Duodenal mucosa (tissue), 2 donors: ENCODE measurements at regions not wholly inside any gene's neighbourhood (a gene's known extent, or its start where the extent isn't known, plus 50 kb on each side); places are given as distances from the start of the nearest gene placed in this dataset.
"Not testable (repeated sequence)": the region's sequence is repeated elsewhere in the genome, so short reads cannot be mapped to it uniquely, and the experiment has no call there.

Experiments used
- H3K27ac ChIP-seq: one replicate; pipeline ENCODE4 v1.7.0; 2013; ENCODE audit warnings: low read depth, low read length
- H3K27me3 ChIP-seq, 2 donors: one replicate each; pipeline ENCODE4 v1.7.0; 2013; ENCODE audit warnings: low read length in 2 of 2, control low read depth in 1 of 2; ENCODE audit not compliant: insufficient read depth in 2 of 2, control insufficient read depth in 1 of 2
- H3K36me3 ChIP-seq, 2 donors: one replicate each; pipeline ENCODE4 v1.7.0; 2013; ENCODE audit warnings: low read length in 2 of 2, control low read depth in 1 of 2; ENCODE audit not compliant: insufficient read depth in 2 of 2, control insufficient read depth in 1 of 2
- H3K4me1 ChIP-seq, 2 donors: one replicate each; pipeline ENCODE4 v1.7.0; 2013; ENCODE audit warnings: low read length in 2 of 2, control low read depth in 1 of 2; ENCODE audit not compliant: insufficient read depth in 2 of 2, control insufficient read depth in 1 of 2
- H3K4me3 ChIP-seq, 2 donors: one replicate each; pipeline ENCODE4 v1.7.0; 2013; ENCODE audit warnings: low read length in 2 of 2, low read depth in 1 of 2
- H3K9ac ChIP-seq, 2 donors: one replicate each; pipeline ENCODE4 v1.7.0; 2013; ENCODE audit warnings: low read length in 2 of 2, low read depth in 1 of 2
- H3K9me3 ChIP-seq, 2 donors: one replicate each; pipeline ENCODE4 v1.7.0; 2013; ENCODE audit warnings: low read length in 2 of 2, control low read depth in 1 of 2; ENCODE audit not compliant: control insufficient read depth in 1 of 2

DNA sequence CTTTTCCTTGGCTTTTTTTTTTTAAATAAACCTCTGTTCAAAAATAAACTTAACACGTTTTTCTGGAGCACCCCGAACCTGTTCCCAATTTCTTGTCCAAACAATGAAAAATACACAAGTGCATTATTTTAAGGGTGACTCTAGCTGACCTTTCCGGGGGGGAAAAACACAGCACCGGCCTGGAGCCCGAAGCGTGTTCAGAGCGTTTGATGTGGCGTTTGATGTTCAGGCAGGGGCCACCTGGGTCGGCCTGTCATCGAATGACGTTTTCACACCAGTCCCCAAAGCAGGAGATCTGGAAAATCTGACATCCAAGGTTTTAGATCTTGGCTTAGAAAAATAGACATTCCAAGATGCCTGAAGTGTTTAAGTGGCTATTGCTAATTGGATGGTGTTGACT, 282.1 kb downstream of the SHOX start:
- H3K9me3 ChIP-seq = peaks cover 3 to 8% of the 10 kb centered on the region in 2 donors
- no peaks in the 10 kb centered on the region for H3K36me3 ChIP-seq
- H3K27ac ChIP-seq = no peak overlapping the region
- H3K27me3 ChIP-seq = no peaks in the 10 kb centered on the region
- H3K4me1 ChIP-seq = no peaks in the 10 kb centered on the region
- H3K9ac ChIP-seq = no peak overlapping the region
- no peak overlapping the region for H3K4me3 ChIP-seq

GRCh38 chrX:909068-909467, 278.5 kb downstream of the SHOX start:
- H3K36me3 ChIP-seq, H3K4me1 ChIP-seq, H3K27me3 ChIP-seq, H3K9me3 ChIP-seq, H3K4me3 ChIP-seq, H3K27ac ChIP-seq, H3K9ac ChIP-seq: not testable (repeated sequence)

- H3K9me3 ChIP-seq = peaks cover 0 to 20% of the 10 kb centered on the region in 2 donors
These were observed 276.0 kb downstream of the SHOX start for GRCh38 chrX:906586-906985.

GRCh38 chrX:905848-906566, 275.4 kb downstream of the SHOX start:
- no peak overlapping the region for H3K4me3 ChIP-seq
- H3K9ac ChIP-seq = no peak overlapping the region
- H3K4me1 ChIP-seq = no peaks in the 10 kb centered on the region
- no peak overlapping the region for H3K27ac ChIP-seq
- no peaks in the 10 kb centered on the region for H3K27me3 ChIP-seq
- H3K9me3 ChIP-seq = peaks cover 0 to 21% of the 10 kb centered on the region in 2 donors
- no peaks in the 10 kb centered on the region for H3K36me3 ChIP-seq

More at GRCh38 chrX:906586-906985, 276.0 kb downstream of the SHOX start:
- no peaks in the 10 kb centered on the region for H3K27me3 ChIP-seq
- no peak overlapping the region for H3K9ac ChIP-seq
- H3K4me1 ChIP-seq = no peaks in the 10 kb centered on the region
- no peak overlapping the region for H3K4me3 ChIP-seq
- H3K36me3 ChIP-seq = no peaks in the 10 kb centered on the region
- H3K27ac ChIP-seq = no peak overlapping the region

DNA sequence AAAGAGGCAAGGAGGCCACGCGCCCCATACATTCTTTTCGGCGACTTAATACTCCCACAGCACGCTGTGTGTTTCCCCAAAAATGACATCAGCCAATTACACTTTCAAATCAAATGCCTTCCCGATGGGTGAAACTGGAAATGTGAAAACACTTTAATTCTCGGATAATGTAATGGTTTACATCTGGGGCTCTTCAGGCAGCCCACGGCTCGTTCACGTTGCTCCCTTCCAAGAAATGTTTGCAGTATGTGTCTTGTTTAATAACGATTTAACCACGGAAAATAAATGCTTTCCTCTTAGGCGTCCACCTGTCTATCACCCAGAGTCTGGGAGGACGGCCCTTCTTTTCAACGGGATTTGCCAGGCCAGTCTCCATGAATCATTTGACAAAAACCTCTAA, 272.5 kb downstream of the SHOX start:
- Histone ChIP-seq H3K27ac (no peak overlapping the region), H3K36me3 (no peaks in the 10 kb centered on the region), H3K4me1 (no peaks in the 10 kb centered on the region), H3K9me3 (peaks cover 3 to 18% of the 10 kb centered on the region in 2 donors), H3K9ac (no peak overlapping the region), H3K4me3 (no peak overlapping the region), H3K27me3 (no peaks in the 10 kb centered on the region)

DNA sequence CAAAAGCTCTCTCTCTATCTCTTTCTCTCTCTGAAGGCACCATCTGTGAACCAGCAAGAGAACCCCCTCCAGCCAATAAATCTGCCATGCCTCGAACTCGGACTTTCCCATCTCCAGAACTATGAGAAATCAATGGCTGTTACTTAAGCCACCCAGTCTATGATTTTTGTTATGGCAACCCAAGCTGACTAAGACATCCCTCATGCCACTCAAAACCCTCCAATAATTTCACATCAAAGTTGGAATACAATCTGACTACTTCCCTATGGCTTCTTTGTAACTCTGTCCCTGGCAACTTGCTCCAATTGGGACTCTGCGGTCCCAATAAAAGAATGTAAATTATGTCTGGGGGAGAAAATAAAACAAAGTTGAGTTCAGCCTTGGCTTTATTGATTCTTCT, 265.7 kb downstream of the SHOX start:
- Histone ChIP-seq H3K27me3 (no peaks in the 10 kb centered on the region), H3K9ac (no peak overlapping the region), H3K36me3 (no peaks in the 10 kb centered on the region), H3K9me3 (peaks cover 8 to 30% of the 10 kb centered on the region in 2 donors), H3K27ac (no peak overlapping the region), H3K4me1 (no peaks in the 10 kb centered on the region), H3K4me3 (no peak overlapping the region)

DNA sequence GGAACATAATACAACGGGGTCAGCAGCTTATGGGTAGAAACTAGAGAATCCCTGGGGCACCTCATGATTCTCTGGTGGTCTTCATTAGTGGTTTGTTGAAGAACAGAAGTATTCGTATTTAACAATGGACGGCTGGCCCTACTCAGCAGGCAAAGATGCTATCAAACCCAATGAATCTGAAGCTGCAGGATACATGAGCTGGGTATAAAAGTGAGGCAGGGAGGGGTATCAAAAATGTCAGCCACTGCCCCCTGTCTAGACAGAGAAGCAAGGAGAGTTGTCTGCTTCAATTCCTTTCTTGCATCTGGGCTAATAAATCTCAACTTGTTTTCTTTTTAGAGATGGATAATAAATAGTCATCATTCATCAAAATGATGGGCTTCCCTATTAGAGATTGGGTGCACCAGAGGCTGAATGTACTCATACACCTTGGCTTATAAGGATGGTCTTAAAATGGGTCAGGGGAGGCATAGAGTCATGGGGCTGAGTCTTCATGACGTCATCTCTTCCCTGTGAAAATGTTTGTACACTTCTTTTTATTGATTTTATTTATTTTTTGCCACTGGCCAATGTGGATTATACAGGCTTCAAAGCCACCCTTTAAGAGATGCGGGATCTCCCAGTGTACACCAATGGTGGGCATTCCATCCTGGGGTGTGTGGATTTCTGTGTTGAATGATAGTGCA, 259.5 kb downstream of the SHOX start:
- Histone ChIP-seq H3K9me3 (peaks cover 20 to 21% of the 10 kb centered on the region in 2 donors), H3K4me3 (no peak overlapping the region), H3K27me3 (no peaks in the 10 kb centered on the region), H3K9ac (no peak overlapping the region), H3K27ac (no peak overlapping the region), H3K4me1 (no peaks in the 10 kb centered on the region), H3K36me3 (no peaks in the 10 kb centered on the region)

DNA sequence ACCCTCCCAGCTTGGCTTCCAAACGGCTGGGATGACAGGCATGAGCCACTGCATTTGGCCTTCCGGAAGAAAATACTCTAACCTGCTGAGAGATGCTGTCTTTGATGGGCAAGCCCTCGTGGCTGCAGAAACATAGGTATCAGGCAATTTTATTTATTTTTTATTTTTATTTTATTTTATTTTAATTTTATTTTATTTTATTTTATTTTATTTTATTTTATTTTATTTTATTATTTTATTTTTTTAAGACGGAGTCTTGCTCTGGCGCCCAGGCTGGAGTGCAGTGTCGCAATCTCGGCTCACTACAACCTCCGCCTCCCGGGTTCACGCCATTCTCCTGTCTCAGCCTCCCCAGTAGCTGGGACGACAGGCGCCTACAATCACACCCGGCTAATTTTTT, 257.1 kb downstream of the SHOX start:
- H3K4me1 ChIP-seq, H3K27me3 ChIP-seq, H3K27ac ChIP-seq, H3K9ac ChIP-seq, H3K4me3 ChIP-seq, H3K36me3 ChIP-seq: not testable (repeated sequence)
- peaks cover 21% of the 10 kb centered on the region in 2 donors for H3K9me3 ChIP-seq

DNA sequence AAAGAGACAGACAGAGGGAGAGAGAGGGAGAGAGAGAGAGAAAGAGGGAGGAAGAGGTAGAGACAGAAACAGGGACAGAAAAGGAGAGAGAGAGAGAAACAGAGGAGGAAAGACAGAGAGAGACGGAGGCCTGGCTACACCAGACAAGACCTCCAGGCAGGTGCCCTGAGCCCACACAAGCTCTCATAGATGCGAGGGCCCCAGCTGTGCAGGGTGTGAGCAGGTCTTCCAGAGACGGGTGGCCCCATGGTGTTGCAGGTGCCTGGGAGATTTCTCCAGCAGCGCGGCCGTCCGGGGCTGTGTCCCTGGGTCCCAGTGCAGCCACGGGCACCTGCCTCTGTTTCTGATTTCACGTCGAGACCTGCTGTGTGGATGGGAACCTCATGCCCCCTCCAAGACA, 253.0 kb downstream of the SHOX start:
- Histone ChIP-seq H3K27me3 (no peaks in the 10 kb centered on the region), H3K9ac (no peak overlapping the region), H3K9me3 (peaks cover 6 to 9% of the 10 kb centered on the region in 2 donors), H3K27ac (no peak overlapping the region), H3K36me3 (no peaks in the 10 kb centered on the region), H3K4me1 (no peaks in the 10 kb centered on the region), H3K4me3 (no peak overlapping the region)

GRCh38 chrX:879756-880698, 249.4 kb downstream of the SHOX start:
- H3K9me3 ChIP-seq = peaks cover 5 to 14% of the 10 kb centered on the region in 2 donors
- H3K27me3 ChIP-seq, H3K27ac ChIP-seq, H3K36me3 ChIP-seq, H3K4me3 ChIP-seq, H3K4me1 ChIP-seq, H3K9ac ChIP-seq: not testable (repeated sequence)
